ENCODE measurements at regions not wholly inside any gene's neighbourhood (a gene's known extent, or its start where the extent isn't known, plus 50 kb on each side); places are given as distances from the start of the nearest gene placed in this dataset.

DNA sequence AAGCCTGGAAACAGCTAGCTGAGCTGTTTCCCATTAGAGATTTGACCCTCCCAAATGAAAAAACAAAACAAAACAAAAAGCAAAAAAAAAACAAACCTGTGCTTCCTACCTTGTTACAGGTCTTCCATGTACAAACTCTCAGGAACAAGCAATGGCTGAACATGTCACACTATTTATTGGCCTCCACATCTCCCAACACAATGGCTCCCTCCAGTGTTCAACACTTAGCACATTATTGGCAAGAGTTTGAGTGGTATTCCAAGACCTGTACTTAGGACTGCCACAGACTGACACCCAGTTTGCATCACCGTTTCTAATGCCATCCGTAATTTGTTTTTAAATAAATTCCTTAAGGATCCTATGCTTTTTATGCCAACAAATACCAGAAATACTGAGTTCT, 195.0 kb upstream of the OLFM3 start:
- intact Hi-C loops (cut with micrococcal nuclease; ENCODE audit: unreplicated experiment) = no loop called here
- Histone ChIP-seq H3K9me3 (ENCODE audit: low read length) (no peaks in the 10 kb centered on the region), H3K9me2 (ENCODE audit: insufficient read depth, low read length) (no peaks in the 10 kb centered on the region), H3K4me2 (ENCODE audit: low read length) (no peak overlapping the region), H3K27ac (ENCODE audit: low read depth, low read length, poor library complexity, severe bottlenecking) (no peak overlapping the region), H3K79me2 (ENCODE audit: insufficient read depth, low read depth, low read length) (no peaks in the 10 kb centered on the region), H3K36me3 (ENCODE audit: insufficient read depth, low read length) (no peaks in the 10 kb centered on the region), H3K4me3 (ENCODE audit: low read depth, low read length, poor library complexity, severe bottlenecking) (no peak overlapping the region), H4K20me1 (ENCODE audit: insufficient read depth, low read length) (no peaks in the 10 kb centered on the region), H3K4me1 (ENCODE audit: insufficient read depth, low read length, poor library complexity, severe bottlenecking) (no peaks in the 10 kb centered on the region), H2AFZ (ENCODE audit: low read length) (no peak overlapping the region)
- no TSS peak for BruUV-seq (replicated peaks)
- POLR2A ChIA-PET = no interaction called here
- peak; percentile 21 for DNase-seq (ENCODE audit: low spot score)
- peak; percentile 65 for TF ChIP-seq CTCF (conservative IDR thresholded peaks at IDR 0.05; ENCODE audit: low read length)
- no peak for TF ChIP-seq EZH2phosphoT487 (IDR thresholded peaks at IDR 0.05; ENCODE audit: borderline replicate concordance, low read depth, low read length)
- CTCF ChIA-PET (ENCODE audit: unreplicated experiment) = no interaction called here

DNA sequence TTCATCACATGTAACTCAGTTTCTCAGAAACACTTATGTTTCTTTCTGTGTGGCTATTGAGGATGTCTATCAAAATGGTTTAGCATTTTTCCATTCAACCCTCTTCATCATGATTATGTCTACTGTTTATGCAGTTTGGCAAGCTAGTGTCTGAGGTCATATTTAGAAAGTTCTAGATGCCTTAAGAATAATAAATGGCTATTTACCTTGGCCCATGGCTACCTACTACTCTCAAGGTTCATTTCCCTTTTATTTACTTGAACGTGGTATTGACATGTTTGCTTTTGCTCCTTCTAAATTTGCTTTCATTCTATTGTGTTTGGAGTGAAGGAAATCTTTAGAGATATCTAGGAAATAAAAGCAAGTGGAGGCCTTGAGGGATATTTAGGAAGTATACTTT, 193.7 kb upstream of the OLFM3 start:
- H4K20me1 ChIP-seq (ENCODE audit: insufficient read depth, low read length) = no peaks in the 10 kb centered on the region
- DNase-seq (ENCODE audit: low spot score) = no peak
- no peak overlapping the region for H3K4me2 ChIP-seq (ENCODE audit: low read length)
- H3K4me1 ChIP-seq (ENCODE audit: insufficient read depth, low read length, poor library complexity, severe bottlenecking) = no peaks in the 10 kb centered on the region
- CTCF ChIA-PET (ENCODE audit: unreplicated experiment) = no interaction called here
- intact Hi-C loops (cut with micrococcal nuclease; ENCODE audit: unreplicated experiment) = no loop called here
- BruUV-seq (replicated peaks) = no TSS peak
- POLR2A ChIA-PET = interaction anchor here (0.6 kb wide), 1 partner anchor 493 kb away, joined by 3 read pairs; no protein-coding TSS in a partner anchor
- no peak overlapping the region for H3K4me3 ChIP-seq (ENCODE audit: low read depth, low read length, poor library complexity, severe bottlenecking)
- no peak for TF ChIP-seq EZH2phosphoT487 (IDR thresholded peaks at IDR 0.05; ENCODE audit: borderline replicate concordance, low read depth, low read length)
- no peak for TF ChIP-seq CTCF (conservative IDR thresholded peaks at IDR 0.05; ENCODE audit: low read length)
- no peaks in the 10 kb centered on the region for H3K79me2 ChIP-seq (ENCODE audit: insufficient read depth, low read depth, low read length)
- H3K9me2 ChIP-seq (ENCODE audit: insufficient read depth, low read length) = no peaks in the 10 kb centered on the region
- H3K36me3 ChIP-seq (ENCODE audit: insufficient read depth, low read length) = no peaks in the 10 kb centered on the region
- no peak overlapping the region for H3K27ac ChIP-seq (ENCODE audit: low read depth, low read length, poor library complexity, severe bottlenecking)
- H2AFZ ChIP-seq (ENCODE audit: low read length) = no peak overlapping the region
- H3K9me3 ChIP-seq (ENCODE audit: low read length) = no peaks in the 10 kb centered on the region

- intact Hi-C loops (cut with micrococcal nuclease; ENCODE audit: unreplicated experiment) = no loop called here
- Histone ChIP-seq H4K20me1 (ENCODE audit: insufficient read depth, low read length) (no peaks in the 10 kb centered on the region), H3K4me1 (ENCODE audit: insufficient read depth, low read length, poor library complexity, severe bottlenecking) (no peaks in the 10 kb centered on the region), H3K27ac (ENCODE audit: low read depth, low read length, poor library complexity, severe bottlenecking) (no peak overlapping the region), H3K36me3 (ENCODE audit: insufficient read depth, low read length) (no peaks in the 10 kb centered on the region), H3K4me2 (ENCODE audit: low read length) (no peak overlapping the region), H3K4me3 (ENCODE audit: low read depth, low read length, poor library complexity, severe bottlenecking) (no peak overlapping the region), H3K79me2 (ENCODE audit: insufficient read depth, low read depth, low read length) (no peaks in the 10 kb centered on the region), H3K9me3 (ENCODE audit: low read length) (no peaks in the 10 kb centered on the region), H2AFZ (ENCODE audit: low read length) (no peak overlapping the region), H3K9me2 (ENCODE audit: insufficient read depth, low read length) (no peaks in the 10 kb centered on the region)
- POLR2A ChIA-PET = interaction anchor here (0.7 kb wide), 1 partner anchor 8 kb away, joined by 4 read pairs; no protein-coding TSS in a partner anchor
- CTCF ChIA-PET (ENCODE audit: unreplicated experiment) = no interaction called here
- no TSS peak for BruUV-seq (replicated peaks)
- no peak for TF ChIP-seq CTCF (conservative IDR thresholded peaks at IDR 0.05; ENCODE audit: low read length)
- TF ChIP-seq EZH2phosphoT487 (IDR thresholded peaks at IDR 0.05; ENCODE audit: borderline replicate concordance, low read depth, low read length) = no peak
- no peak for DNase-seq (ENCODE audit: low spot score)
These were observed 189.8 kb upstream of the OLFM3 start for GRCh38 chr1:102186536-102186935.

Data from OCI-LY7 (cell line).